Hepatocyte (in vitro differentiated cells): ENCODE measurements at regions not wholly inside any gene's neighbourhood (a gene's known extent, or its start where the extent isn't known, plus 50 kb on each side); places are given as distances from the start of the nearest gene placed in this dataset.

ENCODE experiments used
- EZH2 ChIP-seq: fragments of 200-600 bp; sonication (generic); IDR thresholded peaks from 2 replicates; pipeline ENCODE4 v1.6.1; 2016; ENCODE audit warnings: antibody characterized with exemption, mild to moderate bottlenecking, borderline replicate concordance
- EZH2phosphoT487 ChIP-seq: fragments of 200-600 bp; sonication (generic); IDR thresholded peaks from one replicate; pipeline ENCODE4 v1.6.1; 2018; ENCODE audit warnings: antibody characterized with exemption, mild to moderate bottlenecking, low read depth, moderate library complexity; ENCODE audit not compliant: unreplicated experiment, severe bottlenecking
- TF ChIP-seq, protein P1 (sequence below): fragments of 200-600 bp; sonication (generic); IDR thresholded peaks from 2 replicates; pipeline ENCODE4 v1.5.1; 2016; ENCODE audit warnings: antibody characterized with exemption, mild to moderate bottlenecking; ENCODE audit not compliant: poor library complexity

DNA sequence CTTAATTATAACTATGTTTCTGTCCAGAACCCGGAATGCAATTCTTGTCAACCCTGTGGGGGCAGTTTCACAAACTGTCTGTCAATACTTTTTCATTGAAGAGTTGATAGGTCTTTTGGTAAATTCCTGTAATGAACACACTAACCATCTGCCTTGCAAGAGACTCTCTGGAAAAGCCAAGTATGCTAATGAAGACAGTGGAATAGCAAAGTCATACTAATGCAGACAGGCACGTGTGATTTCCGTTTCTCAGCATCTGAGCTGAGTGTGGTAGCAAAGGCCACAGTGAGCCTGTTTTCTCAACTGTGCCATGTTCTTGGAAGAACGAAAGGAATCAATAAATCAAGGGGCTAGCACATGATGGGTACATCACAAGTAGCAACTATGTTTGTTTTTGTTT lies 494.1 kb upstream of the NRP1 start:
- TF ChIP-seq, protein P1, sequence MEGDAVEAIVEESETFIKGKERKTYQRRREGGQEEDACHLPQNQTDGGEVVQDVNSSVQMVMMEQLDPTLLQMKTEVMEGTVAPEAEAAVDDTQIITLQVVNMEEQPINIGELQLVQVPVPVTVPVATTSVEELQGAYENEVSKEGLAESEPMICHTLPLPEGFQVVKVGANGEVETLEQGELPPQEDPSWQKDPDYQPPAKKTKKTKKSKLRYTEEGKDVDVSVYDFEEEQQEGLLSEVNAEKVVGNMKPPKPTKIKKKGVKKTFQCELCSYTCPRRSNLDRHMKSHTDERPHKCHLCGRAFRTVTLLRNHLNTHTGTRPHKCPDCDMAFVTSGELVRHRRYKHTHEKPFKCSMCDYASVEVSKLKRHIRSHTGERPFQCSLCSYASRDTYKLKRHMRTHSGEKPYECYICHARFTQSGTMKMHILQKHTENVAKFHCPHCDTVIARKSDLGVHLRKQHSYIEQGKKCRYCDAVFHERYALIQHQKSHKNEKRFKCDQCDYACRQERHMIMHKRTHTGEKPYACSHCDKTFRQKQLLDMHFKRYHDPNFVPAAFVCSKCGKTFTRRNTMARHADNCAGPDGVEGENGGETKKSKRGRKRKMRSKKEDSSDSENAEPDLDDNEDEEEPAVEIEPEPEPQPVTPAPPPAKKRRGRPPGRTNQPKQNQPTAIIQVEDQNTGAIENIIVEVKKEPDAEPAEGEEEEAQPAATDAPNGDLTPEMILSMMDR = no peak
- TF ChIP-seq EZH2 (no peak), EZH2phosphoT487 (no peak)
